Lower leg skin (tissue), 4 donors: ENCODE measurements at regions not wholly inside any gene's neighbourhood (a gene's known extent, or its start where the extent isn't known, plus 50 kb on each side); places are given as distances from the start of the nearest gene placed in this dataset.

Experiments used
- DNase-seq, 2 donors: peaks; one replicate each; pipeline ENCODE4 v3.0.0-alpha.2; 2019; ENCODE audit warnings: low spot score in 2 of 2
- H3K4me3 ChIP-seq: fragments of 200-600 bp; sonication (generic); 2 replicates; pipeline ENCODE4 v1.5.1; 2017; ENCODE audit warnings: mild to moderate bottlenecking, low read depth; ENCODE audit not compliant: poor library complexity, severe bottlenecking
- CTCF ChIP-seq, 3 donors: fragments of 450-650 bp; IDR thresholded peaks; one replicate each; pipeline ENCODE4 v1.5.1; 2016; ENCODE audit warnings: antibody characterized with exemption in 3 of 3, mild to moderate bottlenecking in 3 of 3, moderate library complexity in 2 of 3
- POLR2A ChIP-seq, 2 donors: fragments of 450-650 bp; IDR thresholded peaks; one replicate each; pipeline ENCODE4 v1.6.1; 2016 to 2017; ENCODE audit warnings: antibody characterized with exemption in 2 of 2, mild to moderate bottlenecking in 1 of 2, moderate library complexity in 1 of 2
- WGBS, 2 donors: methylation state at CpG; one replicate each; pipeline ENCODE4 v1.1.5; 2018; 5-methylcytosine and 5-hydroxymethylcytosine counted together
- intact Hi-C: fragments of 100-400 bp; cut with DNase I; formaldehyde crosslinking; loops from one replicate; pipeline ENCODE4 v1.15.0; 2023; ENCODE audit warnings: low total_unique reads

- DNase-seq: no peak
- WGBS, 2 donors: 85 to 86% methylated on average over 7 of the region's 7 CpGs
- intact Hi-C loops: no loop called here
- TF ChIP-seq POLR2A (IDR thresholded peaks at IDR 0.05) (no peak), CTCF (IDR thresholded peaks at IDR 0.05) (no peak)
- H3K4me3 ChIP-seq: no peak overlapping the region
These were observed 95.4 kb upstream of the CDKN3 start for GRCh38 chr14:54301359-54301758.

- H3K4me3 ChIP-seq: no peak overlapping the region
- intact Hi-C loops: no loop called here
- TF ChIP-seq CTCF (IDR thresholded peaks at IDR 0.05) (no peak), POLR2A (IDR thresholded peaks at IDR 0.05) (no peak)
- WGBS, 2 donors: 53 to 69% methylated on average over 4 of the region's 4 CpGs
- DNase-seq: no peak
These were observed 90.0 kb upstream of the CDKN3 start for GRCh38 chr14:54306806-54307205.

GRCh38 chr14:54309615-54310014 lies 87.2 kb upstream of the CDKN3 start:
- 74 to 82% methylated on average over 5 of the region's 5 CpGs for WGBS, 2 donors
- H3K4me3 ChIP-seq: no peak overlapping the region
- DNase-seq: no peak
- TF ChIP-seq POLR2A (IDR thresholded peaks at IDR 0.05) (no peak), CTCF (IDR thresholded peaks at IDR 0.05) (no peak)
- intact Hi-C loops: no loop called here

GRCh38 chr14:54310151-54310850 lies 86.5 kb upstream of the CDKN3 start:
- intact Hi-C loops: no loop called here
- WGBS, 2 donors: 59 to 61% methylated on average over 10 of the region's 10 CpGs
- H3K4me3 ChIP-seq: no peak overlapping the region
- TF ChIP-seq POLR2A (IDR thresholded peaks at IDR 0.05) (no peak), CTCF (IDR thresholded peaks at IDR 0.05) (no peak)
- DNase-seq: no peak

GRCh38 chr14:54310851-54311228 lies 86.0 kb upstream of the CDKN3 start:
- intact Hi-C loops: no loop called here
- DNase-seq: no peak
- WGBS, 2 donors: 69 to 79% methylated on average over 2 of the region's 2 CpGs
- H3K4me3 ChIP-seq: no peak overlapping the region
- TF ChIP-seq CTCF (IDR thresholded peaks at IDR 0.05): no peak
- no peak for TF ChIP-seq POLR2A (IDR thresholded peaks at IDR 0.05)
